ENCODE measurements at regions not wholly inside any gene's neighbourhood (a gene's known extent, or its start where the extent isn't known, plus 50 kb on each side); places are given as distances from the start of the nearest gene placed in this dataset.

- no peak for ATAC-seq
- peaks cover 0 to 15% (median 0%) of the 10 kb centered on the region in 11 donors for H3K9me3 Mint-ChIP-seq
- no peaks in the 10 kb centered on the region for H3K4me1 Mint-ChIP-seq
- Histone ChIP-seq H3K4me1 (ENCODE audit: control insufficient read depth in 2 of 2, insufficient read depth in 2 of 2, low read length in 2 of 2) (no peaks in the 10 kb centered on the region), H3K36me3 (ENCODE audit: control insufficient read depth in 2 of 3, insufficient read depth in 3 of 3, low read length in 3 of 3) (no peaks in the 10 kb centered on the region), H3K9me3 (ENCODE audit: control insufficient read depth in 2 of 3, low read length in 3 of 3) (no peaks in the 10 kb centered on the region), H3K27me3 (ENCODE audit: control insufficient read depth in 2 of 2, insufficient read depth in 2 of 2, low read length in 2 of 2) (no peaks in the 10 kb centered on the region), H3K27ac (ENCODE audit: low read depth, low read length) (no peak overlapping the region), H3K4me3 (ENCODE audit: low read length) (no peak overlapping the region)
- DNase-seq = no peak
- no peaks in the 10 kb centered on the region for H3K27me3 Mint-ChIP-seq
- no peak overlapping the region for H3K27ac Mint-ChIP-seq
- POLR2A ChIA-PET = no interaction called here
- H3K4me3 Mint-ChIP-seq = no peak overlapping the region
- no peaks in the 10 kb centered on the region for H3K36me3 Mint-ChIP-seq
- CTCF ChIA-PET = no interaction called here
- intact Hi-C loops (cut with micrococcal nuclease) = no loop called here
Measured at GRCh38 chr7:110129159-110129558, 961.8 kb upstream of the LRRN3 start.

GRCh38 chr7:110130669-110131068 is 960.3 kb upstream of the LRRN3 start:
- CTCF ChIA-PET = no interaction called here
- Mint-ChIP-seq H3K9me3 (no peaks in the 10 kb centered on the region), H3K27ac (no peak overlapping the region), H3K4me1 (no peaks in the 10 kb centered on the region), H3K27me3 (peaks cover 0 to 1% (median 0%) of the 10 kb centered on the region in 5 donors), H3K4me3 (no peak overlapping the region), H3K36me3 (no peaks in the 10 kb centered on the region)
- Histone ChIP-seq H3K4me1 (ENCODE audit: control insufficient read depth in 2 of 2, insufficient read depth in 2 of 2, low read length in 2 of 2) (no peaks in the 10 kb centered on the region), H3K4me3 (ENCODE audit: low read length) (no peak overlapping the region), H3K36me3 (ENCODE audit: control insufficient read depth in 2 of 3, insufficient read depth in 3 of 3, low read length in 3 of 3) (no peaks in the 10 kb centered on the region), H3K27ac (ENCODE audit: low read depth, low read length) (no peak overlapping the region), H3K9me3 (ENCODE audit: control insufficient read depth in 2 of 3, low read length in 3 of 3) (no peaks in the 10 kb centered on the region), H3K27me3 (ENCODE audit: control insufficient read depth in 2 of 2, insufficient read depth in 2 of 2, low read length in 2 of 2) (no peaks in the 10 kb centered on the region)
- no peak for ATAC-seq
- POLR2A ChIA-PET = no interaction called here
- intact Hi-C loops (cut with micrococcal nuclease) = no loop called here
- DNase-seq = no peak

- no peaks in the 10 kb centered on the region for H3K36me3 ChIP-seq (ENCODE audit: control insufficient read depth in 2 of 3, insufficient read depth in 3 of 3, low read length in 3 of 3)
- H3K36me3 Mint-ChIP-seq = no peaks in the 10 kb centered on the region
- ChIA-PET CTCF (no interaction called here), POLR2A (no interaction called here)
- ATAC-seq = no peak
- H3K4me3 ChIP-seq (ENCODE audit: low read length) = no peak overlapping the region
- intact Hi-C loops (cut with micrococcal nuclease) = no loop called here
- no peak for DNase-seq
- no peak overlapping the region for H3K27ac ChIP-seq (ENCODE audit: low read depth, low read length)
- H3K4me3 Mint-ChIP-seq = no peak overlapping the region
- H3K4me1 Mint-ChIP-seq = no peaks in the 10 kb centered on the region
- no peak overlapping the region for H3K27ac Mint-ChIP-seq
- no peaks in the 10 kb centered on the region for H3K9me3 Mint-ChIP-seq
- no peaks in the 10 kb centered on the region for H3K9me3 ChIP-seq (ENCODE audit: control insufficient read depth in 2 of 3, low read length in 3 of 3)
- peaks cover 0 to 7% (median 0%) of the 10 kb centered on the region in 5 donors for H3K27me3 Mint-ChIP-seq
- no peaks in the 10 kb centered on the region for H3K27me3 ChIP-seq (ENCODE audit: control insufficient read depth in 2 of 2, insufficient read depth in 2 of 2, low read length in 2 of 2)
- no peaks in the 10 kb centered on the region for H3K4me1 ChIP-seq (ENCODE audit: control insufficient read depth in 2 of 2, insufficient read depth in 2 of 2, low read length in 2 of 2)
Measured at GRCh38 chr7:110131344-110131743, 959.6 kb upstream of the LRRN3 start.

GRCh38 chr7:110139056-110139455 is 951.9 kb upstream of the LRRN3 start:
- Histone ChIP-seq H3K4me3 (ENCODE audit: low read length) (no peak overlapping the region), H3K27me3 (ENCODE audit: control insufficient read depth in 2 of 2, insufficient read depth in 2 of 2, low read length in 2 of 2) (no peaks in the 10 kb centered on the region), H3K9me3 (ENCODE audit: control insufficient read depth in 2 of 3, low read length in 3 of 3) (no peaks in the 10 kb centered on the region), H3K36me3 (ENCODE audit: control insufficient read depth in 2 of 3, insufficient read depth in 3 of 3, low read length in 3 of 3) (no peaks in the 10 kb centered on the region), H3K4me1 (ENCODE audit: control insufficient read depth in 2 of 2, insufficient read depth in 2 of 2, low read length in 2 of 2) (no peaks in the 10 kb centered on the region), H3K27ac (ENCODE audit: low read depth, low read length) (no peak overlapping the region)
- ChIA-PET CTCF (interaction anchor here (0.5 kb wide), 1 partner anchor 1296 kb away, joined by 5 read pairs; no protein-coding TSS in a partner anchor), POLR2A (no interaction called here)
- Mint-ChIP-seq H3K4me1 (no peaks in the 10 kb centered on the region), H3K4me3 (no peak overlapping the region), H3K36me3 (no peaks in the 10 kb centered on the region), H3K27me3 (peaks cover 0 to 20% (median 0%) of the 10 kb centered on the region in 5 donors), H3K27ac (no peak overlapping the region), H3K9me3 (peaks cover 0 to 4% (median 1%) of the 10 kb centered on the region in 11 donors)
- intact Hi-C loops (cut with micrococcal nuclease) = no loop called here
- ATAC-seq (no peak), DNase-seq (no peak)

- no peak overlapping the region for H3K27ac Mint-ChIP-seq
- Histone ChIP-seq H3K27me3 (ENCODE audit: control insufficient read depth in 2 of 2, insufficient read depth in 2 of 2, low read length in 2 of 2) (no peaks in the 10 kb centered on the region), H3K36me3 (ENCODE audit: control insufficient read depth in 2 of 3, insufficient read depth in 3 of 3, low read length in 3 of 3) (no peaks in the 10 kb centered on the region), H3K4me1 (ENCODE audit: control insufficient read depth in 2 of 2, insufficient read depth in 2 of 2, low read length in 2 of 2) (no peaks in the 10 kb centered on the region), H3K4me3 (ENCODE audit: low read length) (no peak overlapping the region), H3K9me3 (ENCODE audit: control insufficient read depth in 2 of 3, low read length in 3 of 3) (no peaks in the 10 kb centered on the region), H3K27ac (ENCODE audit: low read depth, low read length) (no peak overlapping the region)
- H3K4me1 Mint-ChIP-seq = no peaks in the 10 kb centered on the region
- peaks cover 0 to 18% (median 0%) of the 10 kb centered on the region in 5 donors for H3K27me3 Mint-ChIP-seq
- H3K4me3 Mint-ChIP-seq = no peak overlapping the region
- POLR2A ChIA-PET = interaction anchor here (0.6 kb wide), 1 partner anchor 30 kb away, joined by 3 read pairs; no protein-coding TSS in a partner anchor
- no peak for DNase-seq
- H3K36me3 Mint-ChIP-seq = no peaks in the 10 kb centered on the region
- no peak for ATAC-seq
- H3K9me3 Mint-ChIP-seq = peaks cover 0 to 4% (median 0%) of the 10 kb centered on the region in 11 donors
- intact Hi-C loops (cut with micrococcal nuclease) = no loop called here
- CTCF ChIA-PET = no interaction called here
Measured at GRCh38 chr7:110142939-110143526, 947.9 kb upstream of the LRRN3 start.

- ChIA-PET POLR2A (no interaction called here), CTCF (no interaction called here)
- ATAC-seq (no peak), DNase-seq (no peak)
- no peaks in the 10 kb centered on the region for H3K27me3 ChIP-seq (ENCODE audit: control insufficient read depth in 2 of 2, insufficient read depth in 2 of 2, low read length in 2 of 2)
- Mint-ChIP-seq H3K27me3 (peaks cover 0 to 11% (median 0%) of the 10 kb centered on the region in 5 donors), H3K4me3 (no peak overlapping the region), H3K36me3 (no peaks in the 10 kb centered on the region), H3K9me3 (peaks cover 0 to 4% (median 0%) of the 10 kb centered on the region in 11 donors), H3K27ac (no peak overlapping the region), H3K4me1 (no peaks in the 10 kb centered on the region)
- H3K4me3 ChIP-seq (ENCODE audit: low read length) = no peak overlapping the region
- no peaks in the 10 kb centered on the region for H3K9me3 ChIP-seq (ENCODE audit: control insufficient read depth in 2 of 3, low read length in 3 of 3)
- H3K27ac ChIP-seq (ENCODE audit: low read depth, low read length) = no peak overlapping the region
- intact Hi-C loops (cut with micrococcal nuclease) = no loop called here
- no peaks in the 10 kb centered on the region for H3K4me1 ChIP-seq (ENCODE audit: control insufficient read depth in 2 of 2, insufficient read depth in 2 of 2, low read length in 2 of 2)
- H3K36me3 ChIP-seq (ENCODE audit: control insufficient read depth in 2 of 3, insufficient read depth in 3 of 3, low read length in 3 of 3) = no peaks in the 10 kb centered on the region
Measured at GRCh38 chr7:110144599-110144998, 946.3 kb upstream of the LRRN3 start.

GRCh38 chr7:110148054-110148453 is 942.9 kb upstream of the LRRN3 start:
- Mint-ChIP-seq H3K27ac (no peak overlapping the region), H3K36me3 (no peaks in the 10 kb centered on the region), H3K4me1 (no peaks in the 10 kb centered on the region), H3K27me3 (peaks cover 0 to 5% (median 4%) of the 10 kb centered on the region in 5 donors), H3K4me3 (no peak overlapping the region), H3K9me3 (no peaks in the 10 kb centered on the region)
- Histone ChIP-seq H3K27ac (ENCODE audit: low read depth, low read length) (no peak overlapping the region), H3K4me1 (ENCODE audit: control insufficient read depth in 2 of 2, insufficient read depth in 2 of 2, low read length in 2 of 2) (no peaks in the 10 kb centered on the region), H3K36me3 (ENCODE audit: control insufficient read depth in 2 of 3, insufficient read depth in 3 of 3, low read length in 3 of 3) (no peaks in the 10 kb centered on the region), H3K9me3 (ENCODE audit: control insufficient read depth in 2 of 3, low read length in 3 of 3) (no peaks in the 10 kb centered on the region), H3K4me3 (ENCODE audit: low read length) (no peak overlapping the region), H3K27me3 (ENCODE audit: control insufficient read depth in 2 of 2, insufficient read depth in 2 of 2, low read length in 2 of 2) (no peaks in the 10 kb centered on the region)
- ChIA-PET POLR2A (no interaction called here), CTCF (no interaction called here)
- ATAC-seq (no peak), DNase-seq (no peak)
- intact Hi-C loops (cut with micrococcal nuclease) = no loop called here

All from naive thymus-derived CD4-positive, alpha-beta T cell (primary cell).